HG02870 (cell line): ENCODE measurements at regions not wholly inside any gene's neighbourhood (a gene's known extent, or its start where the extent isn't known, plus 50 kb on each side); places are given as distances from the start of the nearest gene placed in this dataset.

Experiments
- ATAC-seq: cut with Tn5 transposase; IDR thresholded peaks from one replicate; pipeline ENCODE4 v1.9.1; 2021; ENCODE audit warnings: mild to moderate bottlenecking, moderate library complexity; ENCODE audit not compliant: unreplicated experiment

DNA sequence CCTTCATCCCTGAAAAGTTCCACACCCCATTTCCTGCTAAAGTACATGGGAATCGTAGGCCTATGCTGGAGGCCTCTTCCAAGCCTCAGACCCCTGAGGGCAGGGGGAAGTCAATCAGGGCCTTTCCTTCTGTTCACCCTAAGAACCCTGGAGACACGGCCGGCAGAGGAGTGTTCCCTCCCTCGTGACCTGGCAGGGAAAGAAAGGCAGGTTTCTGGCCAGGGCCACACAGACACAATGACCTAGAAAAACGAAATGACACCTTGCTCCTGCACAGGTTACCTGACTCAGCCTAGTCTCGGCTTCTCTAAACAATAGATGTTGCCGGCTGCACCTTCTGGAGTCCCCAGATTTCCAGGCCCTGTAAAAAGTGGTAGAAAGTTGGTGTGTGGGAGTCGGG is 60.6 kb upstream of the CADM1 start:
- no peak for ATAC-seq

DNA sequence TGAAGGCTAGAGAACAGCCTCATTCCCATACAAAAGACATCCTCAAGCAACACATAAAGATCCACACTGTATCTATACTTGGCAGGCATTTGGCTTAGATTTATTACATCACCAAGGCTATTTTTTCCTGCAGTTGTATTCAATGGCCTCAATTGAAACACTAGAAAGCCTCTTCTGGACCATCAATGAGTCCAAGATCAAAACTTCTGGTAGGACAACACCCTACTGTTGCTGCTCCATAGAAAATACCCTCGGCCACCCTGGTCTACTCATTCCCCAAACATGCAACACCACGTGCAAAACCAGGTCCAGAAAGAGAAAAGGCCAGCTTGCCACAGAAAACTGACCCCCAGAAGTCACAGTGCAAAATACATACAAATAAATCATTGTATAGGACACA is 56.9 kb upstream of the CADM1 start:
- no peak for ATAC-seq

DNA sequence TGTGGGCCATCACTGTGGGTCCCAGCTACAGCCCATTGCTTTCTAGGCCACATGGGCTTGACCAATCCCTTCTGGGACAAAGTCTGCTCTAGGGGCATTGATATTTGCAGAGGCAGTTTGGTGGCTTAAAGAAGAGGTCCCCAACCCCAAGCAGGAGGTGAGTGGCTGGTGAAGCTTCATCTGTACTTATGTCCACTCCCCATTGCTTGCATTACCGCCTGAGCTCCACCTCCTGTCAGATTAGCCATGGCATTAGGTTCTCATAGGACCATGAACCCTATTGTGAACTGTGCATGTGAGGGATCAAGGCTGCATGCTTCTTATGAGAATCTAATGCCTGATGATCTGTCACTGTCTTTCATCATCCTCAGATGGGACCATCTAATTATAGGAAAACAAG is 54.4 kb upstream of the CADM1 start:
- ATAC-seq, result no peak

DNA sequence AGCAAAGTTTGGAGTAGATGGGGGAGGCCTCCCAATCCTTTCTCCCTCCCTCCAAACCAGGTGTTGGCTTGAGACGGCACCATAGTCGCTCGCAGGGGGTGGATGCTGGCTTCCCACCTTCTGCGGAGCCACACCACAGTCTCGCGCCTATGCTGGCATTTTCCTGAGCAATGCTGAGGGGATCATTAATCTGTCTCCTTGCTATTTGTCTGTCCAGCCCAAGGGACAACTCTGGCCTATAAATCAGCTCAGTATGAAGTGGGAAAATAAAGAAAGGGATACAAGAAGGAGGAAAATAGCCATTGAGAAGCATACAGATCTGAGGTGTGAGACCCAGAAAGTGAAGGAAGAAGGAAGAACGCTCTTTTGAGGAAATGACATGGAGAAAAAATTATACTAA is 53.5 kb upstream of the CADM1 start:
- ATAC-seq, result no peak

DNA sequence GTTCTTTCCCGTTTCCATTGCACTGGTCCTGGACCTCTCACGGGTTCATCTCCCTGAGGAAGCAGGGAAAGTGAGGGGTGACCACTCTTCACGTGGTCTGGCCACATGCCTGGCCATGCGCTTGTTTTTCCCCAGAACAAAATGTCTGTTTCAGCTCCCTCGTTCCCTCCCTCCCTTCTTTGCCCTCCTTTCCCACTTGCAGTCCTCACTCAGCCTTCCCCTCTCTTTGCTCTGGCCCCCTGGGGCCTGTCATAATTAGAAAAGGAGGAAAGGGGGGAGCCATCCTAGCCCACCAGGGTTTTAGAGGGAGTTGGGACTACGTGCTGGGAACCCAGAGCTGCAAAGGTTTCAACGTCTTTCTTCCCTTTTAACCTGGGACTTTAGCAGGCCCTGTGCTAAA is 52.8 kb upstream of the CADM1 start:
- ATAC-seq, result no peak

DNA sequence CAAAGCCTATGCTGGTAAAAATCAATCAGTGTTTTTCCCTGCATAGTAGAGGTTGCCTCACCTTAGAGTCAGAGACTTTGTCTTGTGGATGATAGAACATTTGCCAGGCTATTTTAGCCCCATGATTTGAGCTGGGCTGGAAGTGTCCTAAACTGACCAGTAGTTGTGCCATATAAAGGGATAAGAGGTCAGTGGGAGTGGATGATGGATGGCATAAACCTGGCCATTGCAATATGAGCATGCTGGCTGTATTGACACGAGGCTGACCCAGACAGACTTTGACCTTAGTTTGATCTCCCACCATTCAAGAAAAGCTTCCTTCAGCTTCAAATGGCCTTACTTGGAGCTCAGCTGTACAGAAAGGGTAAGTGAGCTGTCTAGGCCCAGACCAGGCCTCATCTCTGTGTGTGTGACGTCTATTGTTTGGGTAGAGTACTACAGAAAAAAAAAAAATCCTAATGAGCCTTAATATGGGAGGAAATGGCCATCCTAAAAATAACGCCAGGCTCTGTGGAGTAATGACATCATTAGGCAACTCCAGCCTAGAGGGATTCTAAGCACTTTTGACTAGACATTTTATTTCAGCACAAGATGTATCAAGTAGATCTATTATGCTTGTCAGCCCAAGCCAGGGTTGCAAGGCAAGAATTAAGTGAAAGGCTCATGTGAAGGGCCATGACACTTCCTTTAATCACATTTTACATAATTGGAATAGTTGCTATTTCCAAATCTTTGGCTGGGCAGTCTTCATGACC is 51.3 kb upstream of the CADM1 start:
- no peak for ATAC-seq
